IMR-90 (cell line): ENCODE measurements at regions not wholly inside any gene's neighbourhood (a gene's known extent, or its start where the extent isn't known, plus 50 kb on each side); places are given as distances from the start of the nearest gene placed in this dataset.

Experiments used
- ATAC-seq: fragments of 200-7000 bp; cut with Tn5 transposase; 2 replicates; pipeline ENCODE4 v1.9.1; 2020; ENCODE audit warnings: low read depth, mild to moderate bottlenecking, moderate library complexity
- BruUV-seq: library from RNA; stranded (reverse); fragments of 400-500 nt; replicated peaks from 2 replicates; lab custom pipeline; 2021; lab: Mats Ljungman, UMichigan
- CTCF ChIA-PET: fragments of 300-600 bp; formaldehyde crosslinking; extraction: SDS; loops from one replicate; lab custom pipeline; 2021; ENCODE audit warnings: antibody characterized with exemption; lab: Yijun Ruan, JAX
- POLR2A ChIA-PET: fragments of 300-600 bp; sonication (Branson Sonifier 250); formaldehyde crosslinking; loops from one replicate; lab custom pipeline; 2022; ENCODE audit warnings: antibody characterized with exemption; ENCODE audit not compliant: unreplicated experiment; lab: Charles Lee
- DNase-seq: peaks from one replicate; pipeline ENCODE4 v3.0.0; 2013
- H2AFZ ChIP-seq: replicated peaks from 2 replicates; pipeline ENCODE3; 2013; ENCODE audit warnings: low read length, mild to moderate bottlenecking; ENCODE audit not compliant: poor library complexity
- H2AK5ac ChIP-seq: 2 replicates; pipeline ENCODE4 v1.6.1; 2013; ENCODE audit warnings: low read depth, low read length, inconsistent platforms
- H2AK9ac ChIP-seq: replicated peaks from 2 replicates; pipeline ENCODE3; 2013; ENCODE audit warnings: mild to moderate bottlenecking, low read depth, low read length, moderate library complexity; ENCODE audit not compliant: poor library complexity
- H2BK120ac ChIP-seq: 2 replicates; pipeline ENCODE4 v1.6.1; 2013; ENCODE audit warnings: low read depth, low read length, inconsistent platforms
- H2BK15ac ChIP-seq: 3 replicates; pipeline ENCODE4 v1.6.1; 2013; ENCODE audit warnings: low read depth, low read length, inconsistent platforms
- H2BK20ac ChIP-seq: 2 replicates; pipeline ENCODE4 v1.6.1; 2013; ENCODE audit warnings: low read depth, mild to moderate bottlenecking, inconsistent platforms, low read length, moderate library complexity
- H2BK5ac ChIP-seq: 2 replicates; pipeline ENCODE4 v1.6.1; 2013; ENCODE audit warnings: mild to moderate bottlenecking, low read depth, low read length, inconsistent platforms; ENCODE audit not compliant: poor library complexity, severe bottlenecking
- H3K14ac ChIP-seq: replicated peaks from 2 replicates; pipeline ENCODE4 v1.6.1; 2013; ENCODE audit warnings: low read depth, low read length, inconsistent platforms
- H3K18ac ChIP-seq: 2 replicates; pipeline ENCODE4 v1.6.1; 2013; ENCODE audit warnings: low read depth, low read length, control low read depth
- H3K23ac ChIP-seq: 2 replicates; pipeline ENCODE4 v1.6.1; 2013; ENCODE audit warnings: low read depth, low read length, inconsistent platforms
- H3K27ac ChIP-seq: 2 replicates; pipeline ENCODE4 v1.5.1; 2013; ENCODE audit warnings: mild to moderate bottlenecking, control low read depth, low read length; ENCODE audit not compliant: insufficient read depth
- H3K27me3 ChIP-seq: 2 replicates; pipeline ENCODE4 v1.6.1; 2013; ENCODE audit warnings: low read length; ENCODE audit not compliant: control insufficient read depth, insufficient read depth
- H3K36me3 ChIP-seq: 2 replicates; pipeline ENCODE4 v1.6.1; 2013; ENCODE audit warnings: low read length, mixed read lengths; ENCODE audit not compliant: control insufficient read depth, insufficient read depth
- H3K4ac ChIP-seq: 2 replicates; pipeline ENCODE4 v1.6.1; 2013; ENCODE audit warnings: low read depth, low read length, inconsistent platforms
- H3K4me1 ChIP-seq: 2 replicates; pipeline ENCODE4 v1.6.1; 2013; ENCODE audit warnings: low read length, mixed read lengths; ENCODE audit not compliant: control insufficient read depth, insufficient read depth
- H3K4me2 ChIP-seq: 2 replicates; pipeline ENCODE4 v1.6.1; 2013; ENCODE audit warnings: low read depth, mild to moderate bottlenecking, control low read depth, low read length, moderate library complexity
- H3K4me3 ChIP-seq: 2 replicates; pipeline ENCODE4 v1.5.1; 2013; ENCODE audit warnings: low read depth, mild to moderate bottlenecking, control low read depth, low read length, moderate library complexity; ENCODE audit not compliant: insufficient read depth
- H3K56ac ChIP-seq: 2 replicates; pipeline ENCODE4 v1.6.1; 2013; ENCODE audit warnings: low read length, inconsistent platforms; ENCODE audit not compliant: insufficient read depth; ENCODE audit errors: extremely low read depth
- H3K79me1 ChIP-seq, 2 experiments: 2 replicates each; pipeline ENCODE4 v1.6.1; 2013; ENCODE audit warnings: low read length in 2 of 2, inconsistent platforms in 1 of 2, low read depth in 1 of 2
- H3K9ac ChIP-seq: 2 replicates; pipeline ENCODE4 v1.6.1; 2013; ENCODE audit warnings: low read depth, low read length, control low read depth
- H3K9me1 ChIP-seq: 2 replicates; pipeline ENCODE4 v1.6.1; 2013; ENCODE audit warnings: low read length, inconsistent platforms; ENCODE audit not compliant: insufficient read depth
- H3K9me3 ChIP-seq: 2 replicates; pipeline ENCODE4 v1.6.1; 2013; ENCODE audit warnings: low read length; ENCODE audit not compliant: control insufficient read depth, insufficient read depth
- H4K20me1 ChIP-seq: 2 replicates; pipeline ENCODE4 v1.6.1; 2013; ENCODE audit warnings: low read length, inconsistent platforms; ENCODE audit not compliant: insufficient read depth
- H4K5ac ChIP-seq: 2 replicates; pipeline ENCODE4 v1.6.1; 2013; ENCODE audit warnings: mild to moderate bottlenecking, low read depth, low read length, control low read depth
- H4K8ac ChIP-seq, 2 experiments: 2 replicates each; pipeline ENCODE4 v1.6.1; 2013; ENCODE audit warnings: low read depth in 2 of 2, low read length in 2 of 2, control low read depth in 1 of 2, inconsistent platforms in 1 of 2
- H4K91ac ChIP-seq: 2 replicates; pipeline ENCODE4 v1.6.1; 2013; ENCODE audit warnings: low read depth, low read length, inconsistent platforms; ENCODE audit not compliant: insufficient read depth
- BHLHE40 ChIP-seq: fragments of 150-350 bp; IDR thresholded peaks from 2 replicates; pipeline ENCODE4 v1.6.1; 2016; ENCODE audit warnings: mild to moderate bottlenecking, low read depth, low read length
- CEBPB ChIP-seq: IDR thresholded peaks from 2 replicates; pipeline ENCODE4 v1.6.1; 2012; ENCODE audit warnings: low read depth, low read length, improper control_type of control experiment
- FOS ChIP-seq: fragments of 150-350 bp; IDR thresholded peaks from 2 replicates; pipeline ENCODE4 v1.6.1; 2016; ENCODE audit warnings: low read depth, low read length
- MAFK ChIP-seq: IDR thresholded peaks from 2 replicates; pipeline ENCODE4 v1.6.1; 2012; ENCODE audit warnings: low read depth, low read length, improper control_type of control experiment
- MAZ ChIP-seq: IDR thresholded peaks from 2 replicates; pipeline ENCODE4 v1.6.1; 2012; ENCODE audit warnings: low read depth, mild to moderate bottlenecking, low read length, improper control_type of control experiment, moderate library complexity, borderline replicate concordance
- MXI1 ChIP-seq: IDR thresholded peaks from 2 replicates; pipeline ENCODE4 v1.6.1; 2012; ENCODE audit warnings: low read depth, mild to moderate bottlenecking, low read length, moderate library complexity, borderline replicate concordance
- NFE2L2 ChIP-seq: fragments of 150-350 bp; IDR thresholded peaks from 2 replicates; pipeline ENCODE4 v1.6.1; 2016; ENCODE audit warnings: low read depth, mild to moderate bottlenecking, low read length
- POLR2A ChIP-seq: IDR thresholded peaks from 2 replicates; pipeline ENCODE4 v1.6.1; 2012; ENCODE audit warnings: mild to moderate bottlenecking, low read depth, low read length
- RAD21 ChIP-seq: IDR thresholded peaks from 2 replicates; pipeline ENCODE4 v1.6.1; 2012; ENCODE audit warnings: low read length, improper control_type of control experiment
- RCOR1 ChIP-seq: IDR thresholded peaks from 2 replicates; pipeline ENCODE4 v1.6.1; 2012; ENCODE audit warnings: mild to moderate bottlenecking, low read length, improper control_type of control experiment; ENCODE audit not compliant: insufficient replicate concordance
- RFX5 ChIP-seq: IDR thresholded peaks from 2 replicates; pipeline ENCODE4 v1.8.0; 2012; ENCODE audit warnings: low read depth, mild to moderate bottlenecking, low read length, moderate library complexity
- SMC3 ChIP-seq: fragments of 150-350 bp; IDR thresholded peaks from 2 replicates; pipeline ENCODE4 v1.6.1; 2016; ENCODE audit warnings: low read depth, mild to moderate bottlenecking, antibody characterized with exemption, low read length, moderate library complexity
- WGBS, 2 experiments: methylation state at CpG; one replicate each; pipeline versions ENCODE4 v1.1.5 to v1.1.7; 2013; ENCODE audit warnings: missing lambda C conversion rate in 2 of 2; ENCODE audit not compliant: insufficient read length in 1 of 2; ENCODE audit errors: extremely low coverage in 2 of 2; 5-methylcytosine and 5-hydroxymethylcytosine counted together
- dilution Hi-C: fragments of 300-500 bp; cut with HindIII; formaldehyde crosslinking; loops from one replicate; pipeline ENCODE4 v1.14.3; 2018; ENCODE audit warnings: low sequenced_read_pairs; ENCODE audit not compliant: unreplicated experiment
- in situ Hi-C: fragments of 300-500 bp; cut with MboI; formaldehyde crosslinking; loops from 3 replicates; pipeline ENCODE4 v1.14.3; 2019; ENCODE audit warnings: low sequenced_read_pairs, inconsistent platforms, mixed read lengths
- intact Hi-C: fragments of 100-400 bp; cut with micrococcal nuclease; formaldehyde crosslinking; loops from 2 replicates; pipeline ENCODE4 v1.10.0; 2022
- TF ChIP-seq, protein P1 (sequence below): fragments of 150-350 bp; IDR thresholded peaks from 2 replicates; pipeline ENCODE4 v1.6.1; 2016; ENCODE audit warnings: low read depth, mild to moderate bottlenecking, low read length, moderate library complexity, borderline replicate concordance

DNA sequence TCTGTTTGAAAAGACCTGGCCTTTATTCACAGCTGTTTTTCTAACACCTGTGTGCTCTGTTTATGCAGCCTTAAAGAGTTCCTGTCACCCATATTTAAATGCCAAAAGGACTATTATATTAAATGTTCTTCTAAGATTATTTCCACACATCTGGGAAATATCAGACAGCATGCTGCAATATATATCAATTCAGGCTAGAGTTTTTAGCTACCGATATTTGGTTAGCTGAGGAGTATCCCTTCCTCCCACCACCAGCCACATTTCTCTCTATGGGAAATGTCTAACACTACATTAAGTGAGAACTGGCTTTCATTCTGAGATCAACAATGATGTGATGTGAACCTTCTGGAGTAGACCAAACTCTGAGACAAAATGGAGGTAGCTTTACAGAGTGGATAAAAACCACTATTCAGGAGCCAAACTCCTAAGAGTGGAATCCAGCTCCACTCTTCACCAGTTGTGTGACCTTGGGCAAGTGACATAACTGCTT, 509.2 kb downstream of the ZNF608 start:
- H2AK5ac ChIP-seq = no peak overlapping the region
- H3K4me1 ChIP-seq = no peaks in the 10 kb centered on the region
- in situ Hi-C loops (no loop called here), dilution Hi-C loops (no loop called here), intact Hi-C loops (no loop called here)
- H3K27ac ChIP-seq = no peak overlapping the region
- H3K56ac ChIP-seq = no peak overlapping the region
- H3K4me3 ChIP-seq = no peak overlapping the region
- no peak overlapping the region for H3K23ac ChIP-seq
- no peak overlapping the region for H3K9ac ChIP-seq
- H2BK120ac ChIP-seq = no peak overlapping the region
- WGBS, 2 experiments = no CpG with 5 or more reads among the region's 1 CpG
- H3K79me1 ChIP-seq = no peaks in the 10 kb centered on the region
- H2BK15ac ChIP-seq = no peak overlapping the region
- H3K14ac ChIP-seq = no peak overlapping the region
- no peak overlapping the region for H3K18ac ChIP-seq
- H4K8ac ChIP-seq = no peak overlapping the region
- CTCF ChIA-PET = no interaction called here
- DNase-seq (no peak), ATAC-seq (no peak)
- POLR2A ChIA-PET = no interaction called here
- H3K4me2 ChIP-seq = no peak overlapping the region
- no peaks in the 10 kb centered on the region for H3K9me1 ChIP-seq
- H2AFZ ChIP-seq = no peak overlapping the region
- no peak overlapping the region for H2BK5ac ChIP-seq
- no peak overlapping the region for H4K91ac ChIP-seq
- TF ChIP-seq MAFK (no peak), MAZ (no peak), BHLHE40 (no peak), FOS (no peak), RAD21 (no peak), NFE2L2 (no peak), SMC3 (no peak), MXI1 (no peak), RCOR1 (no peak), RFX5 (no peak), CEBPB (no peak), POLR2A (no peak)
- TF ChIP-seq, protein P1, sequence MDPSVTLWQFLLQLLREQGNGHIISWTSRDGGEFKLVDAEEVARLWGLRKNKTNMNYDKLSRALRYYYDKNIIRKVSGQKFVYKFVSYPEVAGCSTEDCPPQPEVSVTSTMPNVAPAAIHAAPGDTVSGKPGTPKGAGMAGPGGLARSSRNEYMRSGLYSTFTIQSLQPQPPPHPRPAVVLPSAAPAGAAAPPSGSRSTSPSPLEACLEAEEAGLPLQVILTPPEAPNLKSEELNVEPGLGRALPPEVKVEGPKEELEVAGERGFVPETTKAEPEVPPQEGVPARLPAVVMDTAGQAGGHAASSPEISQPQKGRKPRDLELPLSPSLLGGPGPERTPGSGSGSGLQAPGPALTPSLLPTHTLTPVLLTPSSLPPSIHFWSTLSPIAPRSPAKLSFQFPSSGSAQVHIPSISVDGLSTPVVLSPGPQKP = no peak
- no peak overlapping the region for H2BK20ac ChIP-seq
- no TSS peak for BruUV-seq
- H3K4ac ChIP-seq = no peak overlapping the region
- peaks cover 2% of the 10 kb centered on the region; the same call in 1 of the 2 replicates for H3K9me3 ChIP-seq
- H2AK9ac ChIP-seq = no peak overlapping the region
- no peaks in the 10 kb centered on the region for H4K20me1 ChIP-seq
- H4K5ac ChIP-seq = no peak overlapping the region
- peaks cover 5% of the 10 kb centered on the region; the same call in 1 of the 2 replicates for H3K27me3 ChIP-seq
- H3K36me3 ChIP-seq = no peaks in the 10 kb centered on the region
